Endodermal cell (in vitro differentiated cells): ENCODE measurements at regions not wholly inside any gene's neighbourhood (a gene's known extent, or its start where the extent isn't known, plus 50 kb on each side); places are given as distances from the start of the nearest gene placed in this dataset.

Experiments used
- DNase-seq: peaks from one replicate; pipeline ENCODE4 v3.0.0-alpha.2; 2017
- H3K27ac ChIP-seq: 2 replicates; pipeline ENCODE4 v1.5.1; 2013; ENCODE audit warnings: mild to moderate bottlenecking, low read depth, low read length, moderate library complexity
- H3K27me3 ChIP-seq: 2 replicates; pipeline ENCODE4 v1.6.1; 2013; ENCODE audit warnings: mild to moderate bottlenecking, low read length, moderate library complexity; ENCODE audit not compliant: insufficient read depth, control insufficient read depth, poor library complexity, severe bottlenecking
- H3K36me3 ChIP-seq: 2 replicates; pipeline ENCODE4 v1.7.0; 2013; ENCODE audit warnings: mild to moderate bottlenecking, low read length, moderate library complexity; ENCODE audit not compliant: control insufficient read depth, insufficient read depth
- H3K4me1 ChIP-seq: one replicate; pipeline ENCODE4 v1.7.0; 2013; ENCODE audit warnings: low read length; ENCODE audit not compliant: control insufficient read depth, insufficient read depth
- H3K4me3 ChIP-seq: 2 replicates; pipeline ENCODE4 v1.5.1; 2013; ENCODE audit warnings: mild to moderate bottlenecking, low read length, moderate library complexity
- H3K9ac ChIP-seq: 2 replicates; pipeline ENCODE4 v1.6.1; 2013; ENCODE audit warnings: mild to moderate bottlenecking, low read length, moderate library complexity; ENCODE audit not compliant: poor library complexity, severe bottlenecking; ENCODE audit errors: extremely low read depth
- H3K9me3 ChIP-seq: 2 replicates; pipeline ENCODE4 v1.6.1; 2013; ENCODE audit warnings: mild to moderate bottlenecking, low read length, moderate library complexity; ENCODE audit not compliant: control insufficient read depth
- H3K27ac Mint-ChIP-seq: 2 replicates; pipeline ENCODE4 v1.8.0; 2020; ENCODE audit warnings: mixed read lengths
- H3K27me3 Mint-ChIP-seq: 2 replicates; pipeline ENCODE4 v1.8.0; 2021; ENCODE audit warnings: mild to moderate bottlenecking, mixed read lengths; ENCODE audit not compliant: insufficient read depth
- H3K36me3 Mint-ChIP-seq: 2 replicates; pipeline ENCODE4 v1.8.0; 2020; ENCODE audit warnings: low read depth, mixed read lengths
- H3K4me1 Mint-ChIP-seq: 2 replicates; pipeline ENCODE4 v1.8.0; 2020; ENCODE audit warnings: mixed read lengths
- H3K4me3 Mint-ChIP-seq: 2 replicates; pipeline ENCODE4 v1.8.0; 2020; ENCODE audit warnings: mild to moderate bottlenecking, moderate library complexity, mixed read lengths
- H3K9me3 Mint-ChIP-seq: 2 replicates; pipeline ENCODE4 v1.8.0; 2020; ENCODE audit warnings: mild to moderate bottlenecking, mixed read lengths
- WGBS, 2 experiments: methylation state at CpG; one replicate each; pipeline versions ENCODE4 v1.1.5 to v1.1.7; 2013; ENCODE audit warnings: missing lambda C conversion rate in 2 of 2, mixed read lengths in 1 of 2; ENCODE audit not compliant: insufficient coverage in 1 of 2, insufficient read length in 1 of 2; 5-methylcytosine and 5-hydroxymethylcytosine counted together
- TF ChIP-seq, protein P1 (sequence below): fragments of 200-600 bp; sonication (generic); conservative IDR thresholded peaks from 2 replicates; pipeline ENCODE4 v1.5.0; 2021; ENCODE audit warnings: antibody characterized with exemption, mild to moderate bottlenecking

DNA sequence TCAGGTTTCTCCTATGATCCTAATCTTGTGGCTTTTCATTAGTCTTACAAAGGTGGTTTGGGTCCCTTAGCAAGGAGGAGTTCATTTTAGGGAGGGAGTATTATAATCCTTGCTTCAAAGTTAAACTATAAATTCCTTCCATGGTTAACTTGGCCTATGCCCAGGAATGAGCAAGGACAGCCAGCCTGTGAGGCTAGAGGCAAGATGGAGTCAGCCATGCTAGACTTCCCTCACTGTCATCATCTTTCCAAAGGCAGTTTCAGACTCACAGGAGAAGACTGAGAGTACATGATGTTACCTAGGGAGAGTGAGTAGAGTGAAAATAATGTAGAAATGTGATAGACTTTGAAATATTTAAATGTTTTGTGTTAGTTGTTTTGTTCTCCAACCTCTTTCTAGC is 192.3 kb downstream of the GPAT3 start:
- no peaks in the 10 kb centered on the region for H3K4me1 ChIP-seq
- H3K27ac ChIP-seq, result no peak overlapping the region
- TF ChIP-seq, protein P1, sequence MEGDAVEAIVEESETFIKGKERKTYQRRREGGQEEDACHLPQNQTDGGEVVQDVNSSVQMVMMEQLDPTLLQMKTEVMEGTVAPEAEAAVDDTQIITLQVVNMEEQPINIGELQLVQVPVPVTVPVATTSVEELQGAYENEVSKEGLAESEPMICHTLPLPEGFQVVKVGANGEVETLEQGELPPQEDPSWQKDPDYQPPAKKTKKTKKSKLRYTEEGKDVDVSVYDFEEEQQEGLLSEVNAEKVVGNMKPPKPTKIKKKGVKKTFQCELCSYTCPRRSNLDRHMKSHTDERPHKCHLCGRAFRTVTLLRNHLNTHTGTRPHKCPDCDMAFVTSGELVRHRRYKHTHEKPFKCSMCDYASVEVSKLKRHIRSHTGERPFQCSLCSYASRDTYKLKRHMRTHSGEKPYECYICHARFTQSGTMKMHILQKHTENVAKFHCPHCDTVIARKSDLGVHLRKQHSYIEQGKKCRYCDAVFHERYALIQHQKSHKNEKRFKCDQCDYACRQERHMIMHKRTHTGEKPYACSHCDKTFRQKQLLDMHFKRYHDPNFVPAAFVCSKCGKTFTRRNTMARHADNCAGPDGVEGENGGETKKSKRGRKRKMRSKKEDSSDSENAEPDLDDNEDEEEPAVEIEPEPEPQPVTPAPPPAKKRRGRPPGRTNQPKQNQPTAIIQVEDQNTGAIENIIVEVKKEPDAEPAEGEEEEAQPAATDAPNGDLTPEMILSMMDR, result no peak
- H3K36me3 ChIP-seq, result no peaks in the 10 kb centered on the region
- no peak for DNase-seq
- Mint-ChIP-seq H3K4me3 (no peak overlapping the region), H3K27me3 (no peaks in the 10 kb centered on the region), H3K36me3 (no peaks in the 10 kb centered on the region), H3K27ac (no peak overlapping the region), H3K9me3 (peaks cover 9% of the 10 kb centered on the region), H3K4me1 (no peaks in the 10 kb centered on the region)
- no peaks in the 10 kb centered on the region for H3K27me3 ChIP-seq
- H3K9ac ChIP-seq, result no peak overlapping the region
- H3K4me3 ChIP-seq, result no peak overlapping the region
- no peaks in the 10 kb centered on the region for H3K9me3 ChIP-seq

DNA sequence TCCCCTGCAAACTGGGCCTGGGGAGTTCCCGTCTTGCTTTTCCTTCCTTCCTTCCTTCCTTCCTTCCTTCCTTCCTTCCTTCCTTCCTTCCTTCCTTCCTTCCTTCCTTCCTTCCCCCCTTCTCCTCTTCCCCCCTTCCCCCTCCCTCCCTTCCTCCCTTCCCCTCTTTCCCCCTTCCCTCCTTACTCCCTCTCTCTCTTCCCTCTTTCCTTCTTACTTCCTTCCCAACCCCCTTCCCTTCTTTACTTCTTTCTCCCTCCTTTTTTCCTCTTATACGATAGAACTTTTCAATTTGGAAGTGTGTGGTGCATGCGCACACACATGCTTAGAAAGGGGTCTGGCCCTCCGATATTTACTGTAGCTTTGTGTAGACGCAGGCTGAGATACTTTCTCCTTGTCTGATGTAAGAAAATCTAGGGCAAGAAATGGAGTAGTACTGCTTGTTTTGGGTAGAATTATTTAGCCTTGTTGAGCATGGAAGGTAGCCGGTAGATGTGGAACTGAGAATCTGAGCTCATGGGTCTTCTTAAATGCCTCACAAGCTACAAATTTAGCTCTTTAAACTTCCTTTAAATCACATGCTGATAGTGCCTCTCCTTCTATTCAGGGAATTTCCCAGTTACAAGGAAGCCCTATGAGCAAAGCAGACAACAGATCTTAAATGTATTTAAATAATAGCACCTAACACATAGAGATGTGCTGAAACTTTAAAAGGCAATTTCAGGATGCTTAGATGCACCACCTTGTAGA is 189.6 kb downstream of the GPAT3 start:
- Histone ChIP-seq H3K4me3 (no peak overlapping the region), H3K27me3 (no peaks in the 10 kb centered on the region), H3K36me3 (no peaks in the 10 kb centered on the region), H3K9me3 (no peaks in the 10 kb centered on the region), H3K27ac (no peak overlapping the region), H3K4me1 (no peaks in the 10 kb centered on the region), H3K9ac (no peak overlapping the region)
- DNase-seq, result no peak
- Mint-ChIP-seq H3K9me3 (peaks cover 7% of the 10 kb centered on the region), H3K27ac (no peak overlapping the region), H3K27me3 (no peaks in the 10 kb centered on the region), H3K4me1 (no peaks in the 10 kb centered on the region), H3K4me3 (no peak overlapping the region), H3K36me3 (no peaks in the 10 kb centered on the region)
- TF ChIP-seq, protein P1, result no peak
- WGBS, 2 experiments, result 92 to 100% methylated on average over 2 to 6 of the region's 6 CpGs

DNA sequence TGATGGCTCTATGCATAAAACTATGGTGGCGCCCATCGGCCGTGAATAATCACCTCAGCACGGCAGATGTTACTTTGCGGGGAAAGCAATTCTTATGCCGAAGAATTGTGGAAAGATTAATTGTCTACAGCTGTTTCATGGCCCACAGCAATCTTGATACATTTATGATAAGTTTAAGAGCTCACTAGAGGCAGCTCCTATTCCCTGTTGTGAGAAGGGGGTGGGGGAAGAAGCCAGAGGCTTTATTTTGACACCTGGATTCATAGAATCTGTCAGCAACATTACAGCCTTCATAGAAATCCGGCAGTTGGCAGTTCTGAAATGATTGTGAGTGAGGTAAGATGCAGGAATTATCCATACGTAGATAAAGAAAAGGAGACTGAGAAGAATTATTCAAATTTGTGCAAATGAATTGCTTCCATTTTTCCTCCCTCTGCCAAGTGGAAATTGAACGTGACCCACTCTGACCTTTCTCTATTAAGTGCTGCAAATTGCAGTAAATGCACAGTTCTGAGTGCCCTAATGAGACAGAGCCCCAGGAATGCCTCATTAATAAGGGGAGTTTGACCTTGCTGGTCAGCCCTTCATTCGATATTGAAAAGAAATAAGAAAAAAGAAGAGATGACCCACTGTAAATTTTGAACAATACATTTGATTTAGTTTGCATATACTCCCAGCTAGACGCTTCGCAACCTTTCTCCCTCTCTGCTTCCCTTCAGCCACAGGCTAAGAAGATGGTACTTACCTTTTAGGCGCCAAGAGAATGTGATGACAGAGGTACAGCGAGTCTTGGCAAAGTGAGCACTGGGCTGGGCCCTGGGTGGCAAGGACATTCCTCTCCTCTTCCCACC is 188.8 kb downstream of the GPAT3 start:
- H3K9ac ChIP-seq, result no peak overlapping the region
- H3K27ac ChIP-seq, result no peak overlapping the region
- no peak overlapping the region for H3K4me3 Mint-ChIP-seq
- no peaks in the 10 kb centered on the region for H3K36me3 Mint-ChIP-seq
- no peaks in the 10 kb centered on the region for H3K27me3 ChIP-seq
- H3K9me3 Mint-ChIP-seq, result peaks cover 2% of the 10 kb centered on the region
- no peaks in the 10 kb centered on the region for H3K4me1 ChIP-seq
- H3K36me3 ChIP-seq, result no peaks in the 10 kb centered on the region
- H3K4me1 Mint-ChIP-seq, result no peaks in the 10 kb centered on the region
- no peak overlapping the region for H3K4me3 ChIP-seq
- H3K9me3 ChIP-seq, result no peaks in the 10 kb centered on the region
- TF ChIP-seq, protein P1, result no peak
- WGBS, 2 experiments, result 92% methylated on average over 12 to 14 of the region's 14 CpGs
- H3K27ac Mint-ChIP-seq, result no peak overlapping the region
- no peaks in the 10 kb centered on the region for H3K27me3 Mint-ChIP-seq
- DNase-seq, result no peak
